Progenitor cell of endocrine pancreas (in vitro differentiated cells): ENCODE measurements at regions not wholly inside any gene's neighbourhood (a gene's known extent, or its start where the extent isn't known, plus 50 kb on each side); places are given as distances from the start of the nearest gene placed in this dataset.

Experiments
- DNase-seq: peaks from one replicate; pipeline ENCODE4 v3.0.0; 2021; ENCODE audit warnings: low spot score; ENCODE audit not compliant: unreplicated experiment
- H3K27ac Mint-ChIP-seq: 2 replicates; pipeline ENCODE4 v1.8.0; 2021; ENCODE audit warnings: mild to moderate bottlenecking, moderate library complexity, mixed read lengths
- H3K27me3 Mint-ChIP-seq: 2 replicates; pipeline ENCODE4 v1.8.0; 2021; ENCODE audit warnings: mixed read lengths
- H3K36me3 Mint-ChIP-seq: 2 replicates; pipeline ENCODE4 v1.8.0; 2022; ENCODE audit warnings: mixed read lengths; ENCODE audit not compliant: insufficient read depth
- H3K4me1 Mint-ChIP-seq: 2 replicates; pipeline ENCODE4 v1.8.0; 2021; ENCODE audit warnings: low read depth, mixed read lengths
- H3K4me3 Mint-ChIP-seq: 2 replicates; pipeline ENCODE4 v1.8.0; 2021; ENCODE audit warnings: low read depth, mild to moderate bottlenecking, moderate library complexity, mixed read lengths
- H3K9me3 Mint-ChIP-seq: 2 replicates; pipeline ENCODE4 v1.8.0; 2021; ENCODE audit warnings: low read depth, mixed read lengths
- CTCF ChIP-seq: fragments of 200-600 bp; sonication (generic); IDR thresholded peaks from one replicate; pipeline ENCODE4 v1.5.0; 2021; ENCODE audit warnings: antibody characterized with exemption, mild to moderate bottlenecking; ENCODE audit not compliant: unreplicated experiment

GRCh38 chr21:18760247-18760646 is 356.7 kb upstream of the TMPRSS15 start:
- no peak for DNase-seq
- no peak for TF ChIP-seq CTCF
- no peaks in the 10 kb centered on the region for H3K36me3 Mint-ChIP-seq
- H3K27me3 Mint-ChIP-seq = no peaks in the 10 kb centered on the region
- no peaks in the 10 kb centered on the region for H3K9me3 Mint-ChIP-seq
- no peaks in the 10 kb centered on the region for H3K4me1 Mint-ChIP-seq
- H3K27ac Mint-ChIP-seq = no peak overlapping the region
- no peak overlapping the region for H3K4me3 Mint-ChIP-seq

- DNase-seq = no peak
- Mint-ChIP-seq H3K4me3 (no peak overlapping the region), H3K9me3 (no peaks in the 10 kb centered on the region), H3K27me3 (no peaks in the 10 kb centered on the region), H3K4me1 (no peaks in the 10 kb centered on the region), H3K36me3 (no peaks in the 10 kb centered on the region), H3K27ac (no peak overlapping the region)
- no peak for TF ChIP-seq CTCF
Measured at GRCh38 chr21:18764720-18765119, 361.1 kb upstream of the TMPRSS15 start.

- TF ChIP-seq CTCF = no peak
- DNase-seq = no peak
- no peaks in the 10 kb centered on the region for H3K36me3 Mint-ChIP-seq
- H3K27me3 Mint-ChIP-seq = no peaks in the 10 kb centered on the region
- H3K4me1 Mint-ChIP-seq = no peaks in the 10 kb centered on the region
- no peaks in the 10 kb centered on the region for H3K9me3 Mint-ChIP-seq
- H3K4me3 Mint-ChIP-seq = no peak overlapping the region
- no peak overlapping the region for H3K27ac Mint-ChIP-seq
Measured at GRCh38 chr21:18769599-18769998, 366.0 kb upstream of the TMPRSS15 start.

GRCh38 chr21:18771845-18772380 is 368.3 kb upstream of the TMPRSS15 start:
- DNase-seq = no peak
- H3K27ac Mint-ChIP-seq = no peak overlapping the region
- no peaks in the 10 kb centered on the region for H3K4me1 Mint-ChIP-seq

GRCh38 chr21:18772404-18772803 is 368.8 kb upstream of the TMPRSS15 start:
- H3K4me3 Mint-ChIP-seq = no peak overlapping the region
- H3K9me3 Mint-ChIP-seq = no peaks in the 10 kb centered on the region
- H3K36me3 Mint-ChIP-seq = no peaks in the 10 kb centered on the region
- no peak for DNase-seq
- no peak for TF ChIP-seq CTCF
- H3K27ac Mint-ChIP-seq = no peak overlapping the region
- H3K4me1 Mint-ChIP-seq = no peaks in the 10 kb centered on the region
- H3K27me3 Mint-ChIP-seq = no peaks in the 10 kb centered on the region

More at GRCh38 chr21:18771845-18772380, 368.3 kb upstream of the TMPRSS15 start:
- no peaks in the 10 kb centered on the region for H3K36me3 Mint-ChIP-seq
- no peaks in the 10 kb centered on the region for H3K27me3 Mint-ChIP-seq
- TF ChIP-seq CTCF = no peak
- H3K9me3 Mint-ChIP-seq = no peaks in the 10 kb centered on the region
- H3K4me3 Mint-ChIP-seq = no peak overlapping the region
